K562 (cell line): ENCODE measurements at regions not wholly inside any gene's neighbourhood (a gene's known extent, or its start where the extent isn't known, plus 50 kb on each side); places are given as distances from the start of the nearest gene placed in this dataset.

Experiments used
- ATAC-seq: fragments of 200-7000 bp; cut with Tn5 transposase; 3 replicates; pipeline ENCODE4 v1.9.1; 2020; ENCODE audit warnings: moderate library complexity
- BruUV-seq: library from RNA; stranded (reverse); fragments of 400-500 nt; replicated peaks from 2 replicates; lab custom pipeline; 2021; lab: Mats Ljungman, UMichigan
- CTCF ChIA-PET: fragments of 300-600 bp; formaldehyde crosslinking; extraction: SDS; loops from one replicate; lab custom pipeline; 2021; ENCODE audit warnings: low intra/inter-chr PET ratio; lab: Yijun Ruan, JAX
- POLR2A ChIA-PET: fragments of 300-600, 350-650 bp; sonication (Branson Sonifier 250); formaldehyde crosslinking; extraction: SDS; loops from one replicate; lab custom pipeline; 2021; ENCODE audit warnings: antibody characterized with exemption, inconsistent platforms; lab: Yijun Ruan, JAX
- DNase-seq, 4 experiments: peaks; one replicate each; pipeline versions ENCODE4 v3.0.0 to v3.0.0-alpha.2; 2011 to 2018; ENCODE audit warnings: low spot score in 3 of 4, mixed read lengths in 3 of 4; ENCODE audit errors: extremely low read depth in 1 of 4
- FAIRE-seq: peaks from 2 replicates; lab custom pipeline; 2011; peaks lifted over from hg19 to GRCh38; lab: Jason Lieb, UNC
- H2AFZ ChIP-seq: 2 replicates; pipeline ENCODE4 v1.6.0; 2011; ENCODE audit warnings: low read depth, low read length, control low read depth, inconsistent platforms
- H3K27ac ChIP-seq: fragments of 200-600 bp; 3 replicates; pipeline ENCODE4 v1.8.0; 2011; ENCODE audit warnings: low read depth, mild to moderate bottlenecking, control low read depth, inconsistent platforms, low read length, moderate library complexity, mixed read lengths; ENCODE audit errors: extremely low read depth
- H3K27me3 ChIP-seq, 2 experiments: fragments of 300-600 bp in 1 of 2; 2 replicates in 1 of 2; 3 replicates in 1 of 2; pipeline versions ENCODE4 v1.6.0 to v1.8.0; 2011; ENCODE audit warnings: inconsistent platforms in 2 of 2, low read length in 2 of 2, mild to moderate bottlenecking in 1 of 2, mixed read lengths in 1 of 2, moderate library complexity in 1 of 2; ENCODE audit not compliant: control insufficient read depth in 2 of 2, insufficient read depth in 2 of 2
- H3K36me3 ChIP-seq: fragments of 300-600 bp; 3 replicates; pipeline ENCODE4 v1.8.0; 2011; ENCODE audit warnings: mild to moderate bottlenecking, low read length, inconsistent platforms; ENCODE audit not compliant: control insufficient read depth, insufficient read depth
- H3K4me1 ChIP-seq, 2 experiments: fragments of 200-600 bp in 1 of 2; replicated peaks in 1 of 2; 2 replicates in 1 of 2; 3 replicates in 1 of 2; pipeline versions ENCODE4 v1.5.1 to v1.8.0; 2011; ENCODE audit warnings: inconsistent platforms in 2 of 2, low read length in 2 of 2, mild to moderate bottlenecking in 1 of 2, mixed read lengths in 1 of 2, moderate library complexity in 1 of 2; ENCODE audit not compliant: control insufficient read depth in 2 of 2, insufficient read depth in 2 of 2
- H3K4me2 ChIP-seq: 2 replicates; pipeline ENCODE4 v1.6.1; 2011; ENCODE audit warnings: low read length, control low read depth, inconsistent platforms, mixed read lengths; ENCODE audit not compliant: insufficient read depth
- H3K4me3 ChIP-seq: fragments of 200-600 bp; sonication (generic), shearing (Covaris generic); 2 replicates; pipeline ENCODE4 v1.5.1; 2016; ENCODE audit warnings: control low read depth, inconsistent platforms
- H3K79me2 ChIP-seq: fragments of 200-600 bp; 3 replicates; pipeline ENCODE4 v1.8.0; 2011; ENCODE audit warnings: low read length, inconsistent platforms; ENCODE audit not compliant: control insufficient read depth, insufficient read depth
- H3K9ac ChIP-seq, 2 experiments: 2 replicates each; pipeline versions ENCODE4 v1.6.0 to v1.6.1; 2011; ENCODE audit warnings: low read depth in 2 of 2, low read length in 2 of 2, control low read depth in 1 of 2, inconsistent platforms in 1 of 2, mild to moderate bottlenecking in 1 of 2, mixed read lengths in 1 of 2; ENCODE audit not compliant: insufficient read depth in 1 of 2
- H3K9me1 ChIP-seq: one replicate; pipeline ENCODE4 v1.6.0; 2011; ENCODE audit warnings: inconsistent platforms, mild to moderate bottlenecking, low read length, moderate library complexity; ENCODE audit not compliant: control insufficient read depth, insufficient read depth
- H3K9me3 ChIP-seq: replicated peaks from 2 replicates; pipeline ENCODE4 v1.5.1; 2011; ENCODE audit warnings: low read depth, low read length, inconsistent platforms; ENCODE audit not compliant: control insufficient read depth, insufficient read depth
- H4K20me1 ChIP-seq: replicated peaks from 2 replicates; pipeline ENCODE4 v1.6.1; 2011; ENCODE audit warnings: low read length, inconsistent platforms, mixed read lengths; ENCODE audit not compliant: control insufficient read depth, insufficient read depth
- ARID4B ChIP-seq: sonication (generic); formaldehyde crosslinking; IDR thresholded peaks from 2 replicates; pipeline ENCODE4 v1.8.0; 2022; ENCODE audit warnings: mild to moderate bottlenecking, missing genetic modification reagents
- CBX8 ChIP-seq: fragments of 200-600 bp; sonication (generic); IDR thresholded peaks from 2 replicates; pipeline ENCODE4 v1.6.1; 2012; ENCODE audit warnings: borderline replicate concordance, mixed run types, low read depth, mild to moderate bottlenecking, moderate library complexity, mixed read lengths, low read length, control low read depth, inconsistent platforms; ENCODE audit not compliant: poor library complexity, severe bottlenecking; ENCODE audit errors: extremely low read depth
- CREB3 ChIP-seq: fragments of 450-650 bp; conservative IDR thresholded peaks from 2 replicates; pipeline ENCODE4 v1.6.1; 2016; ENCODE audit warnings: missing genetic modification characterization, low read depth, mild to moderate bottlenecking, missing compliant biosample characterization, moderate library complexity
- KDM4B ChIP-seq, 2 experiments: fragments of 450-650 bp in 1 of 2; sonication (generic) in 1 of 2; IDR thresholded peaks; 2 replicates each; pipeline ENCODE4 v1.6.1; 2016 to 2017; ENCODE audit warnings: borderline replicate concordance in 2 of 2, antibody characterized with exemption in 1 of 2, low read depth in 1 of 2, mild to moderate bottlenecking in 1 of 2
- MED1 ChIP-seq: sonication (generic); formaldehyde crosslinking; IDR thresholded peaks from 2 replicates; pipeline ENCODE4 v1.8.1; 2023; ENCODE audit warnings: missing genetic modification reagents, borderline replicate concordance
- PPARD ChIP-seq: fragments of 250-450 bp; sonication (Bioruptor Pico); IDR thresholded peaks from 2 replicates; pipeline ENCODE4 v1.8.0; 2022; ENCODE audit warnings: inconsistent platforms, mild to moderate bottlenecking, moderate library complexity
- RBBP5 ChIP-seq: fragments of 200-600 bp; sonication (generic); IDR thresholded peaks from 2 replicates; pipeline ENCODE4 v1.6.1; 2012; ENCODE audit warnings: borderline replicate concordance, mild to moderate bottlenecking, low read length, control low read depth, inconsistent platforms; ENCODE audit not compliant: insufficient read depth, poor library complexity, severe bottlenecking
- RBM15 ChIP-seq: fragments of 200-400 bp; formaldehyde crosslinking; IDR thresholded peaks from 2 replicates; pipeline ENCODE4 v1.6.1; 2018; ENCODE audit warnings: mild to moderate bottlenecking, low read length, moderate library complexity; ENCODE audit not compliant: insufficient read depth
- SFPQ ChIP-seq: fragments of 200-400 bp; formaldehyde crosslinking; IDR thresholded peaks from 2 replicates; pipeline ENCODE4 v1.6.1; 2017; ENCODE audit warnings: mild to moderate bottlenecking, low read depth, low read length, moderate library complexity
- SIRT6 ChIP-seq: IDR thresholded peaks from one replicate; pipeline ENCODE4 v1.6.1; 2012; ENCODE audit warnings: low read depth, mild to moderate bottlenecking, control low read depth, inconsistent platforms, low read length, moderate library complexity
- TRIM28 ChIP-seq: fragments of 450-650 bp; IDR thresholded peaks from 2 replicates; pipeline ENCODE4 v1.6.1; 2017
- ZNF347 ChIP-seq: fragments of 450-650 bp; formaldehyde crosslinking; IDR thresholded peaks from 2 replicates; pipeline ENCODE4 v1.4.0; 2020; ENCODE audit warnings: low read depth, mild to moderate bottlenecking, moderate library complexity
- ZNF507 ChIP-seq: conservative IDR thresholded peaks from 2 replicates; pipeline ENCODE4 v1.6.1; 2017; ENCODE audit warnings: missing genetic modification characterization, missing compliant biosample characterization
- ZNF511 ChIP-seq: sonication (generic); formaldehyde crosslinking; IDR thresholded peaks from 2 replicates; pipeline ENCODE4 v1.8.0; 2022; ENCODE audit warnings: mild to moderate bottlenecking, missing genetic modification reagents
- WGBS: fragments of 100-300 bp; shearing (Covaris generic); methylation state at CpG from one replicate; pipeline ENCODE4 v1.1.6; 2016; ENCODE audit warnings: low coverage, mixed read lengths; ENCODE audit not compliant: insufficient coverage; ENCODE audit errors: missing lambda C conversion rate; 5-methylcytosine and 5-hydroxymethylcytosine counted together
- in situ Hi-C: fragments of 300-500 bp; cut with MboI; formaldehyde crosslinking; loops from 4 replicates; pipeline ENCODE4 v1.15.0; 2018; ENCODE audit warnings: inconsistent platforms, mixed read lengths
- intact Hi-C: fragments of 100-400 bp; cut with micrococcal nuclease; formaldehyde crosslinking; loops from 2 replicates; pipeline ENCODE4 v1.14.2; 2022

GRCh38 chr6:85749236-85749635 is 106.5 kb upstream of the SYNCRIP start:
- CTCF ChIA-PET = no interaction called here
- Histone ChIP-seq H3K4me1 (no peaks in the 10 kb centered on the region), H3K27me3 (peaks cover 0 to 7% of the 10 kb centered on the region in 2 experiments; a peak in 1 of 5 replicates), H3K9ac (no peak overlapping the region), H3K9me1 (no peaks in the 10 kb centered on the region), H3K4me2 (no peak overlapping the region), H3K4me3 (no peak overlapping the region), H3K79me2 (no peaks in the 10 kb centered on the region), H3K36me3 (no peaks in the 10 kb centered on the region), H3K27ac (no peak overlapping the region), H4K20me1 (no peaks in the 10 kb centered on the region), H2AFZ (no peak overlapping the region), H3K9me3 (no peaks in the 10 kb centered on the region)
- 0% methylated on average over 4 of the region's 4 CpGs for WGBS
- DNase-seq = no peak
- ATAC-seq = no peak
- intact Hi-C loops = no loop called here
- in situ Hi-C loops = no loop called here
- POLR2A ChIA-PET = no interaction called here
- no peak for FAIRE-seq
- no TSS peak for BruUV-seq
- TF ChIP-seq TRIM28 = no peak
- no peak for TF ChIP-seq KDM4B (IDR thresholded peaks at IDR 0.05; ENCODE audit: borderline replicate concordance in 2 of 2, low read depth in 1 of 2)
- no peak for TF ChIP-seq ARID4B (CRISPR knock-in tag)
- no peak for TF ChIP-seq ZNF347 (CRISPR knock-in tag)
- no peak for TF ChIP-seq CBX8
- TF ChIP-seq ZNF507 (tag) = no peak
- no peak for TF ChIP-seq SFPQ
- no peak for TF ChIP-seq PPARD (CRISPR knock-in tag)
- TF ChIP-seq RBBP5 = no peak
- no peak for TF ChIP-seq CREB3 (tag)
- TF ChIP-seq ZNF511 (CRISPR knock-in tag) = no peak
- TF ChIP-seq MED1 (CRISPR knock-in tag) = no peak
- no peak for TF ChIP-seq SIRT6
- TF ChIP-seq RBM15 = no peak
